ENCODE measurements at regions not wholly inside any gene's neighbourhood (a gene's known extent, or its start where the extent isn't known, plus 50 kb on each side); places are given as distances from the start of the nearest gene placed in this dataset.

DNA sequence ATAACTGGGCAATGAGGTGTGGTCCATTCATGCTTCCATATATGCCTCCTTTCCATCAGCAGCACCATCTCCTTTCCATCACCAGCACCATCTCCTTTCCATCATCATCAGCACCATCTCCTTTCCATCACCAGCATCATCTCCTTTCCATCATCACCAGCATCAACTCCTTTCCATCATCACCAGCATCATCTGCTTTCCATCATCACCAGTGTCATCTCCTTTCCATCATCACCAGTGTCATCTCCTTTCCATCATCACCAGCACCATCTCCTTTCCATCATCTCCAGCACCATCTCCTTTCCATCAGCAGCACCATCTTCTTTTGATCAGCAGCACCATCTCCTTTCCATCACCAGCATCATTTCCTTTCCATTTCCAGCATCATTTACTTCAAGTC is 297.5 kb upstream of the SPHKAP start:
- Histone ChIP-seq H3K4me3 (no peak overlapping the region), H3K4me1 (no peaks in the 10 kb centered on the region), H3K27ac (no peak overlapping the region), H3K27me3 (no peaks in the 10 kb centered on the region), H3K9me3 (no peaks in the 10 kb centered on the region), H3K36me3 (no peaks in the 10 kb centered on the region)
- intact Hi-C loops (cut with DNase I), result no loop called here
- TF ChIP-seq POLR2A (IDR thresholded peaks at IDR 0.05), result no peak
- TF ChIP-seq, protein P1, sequence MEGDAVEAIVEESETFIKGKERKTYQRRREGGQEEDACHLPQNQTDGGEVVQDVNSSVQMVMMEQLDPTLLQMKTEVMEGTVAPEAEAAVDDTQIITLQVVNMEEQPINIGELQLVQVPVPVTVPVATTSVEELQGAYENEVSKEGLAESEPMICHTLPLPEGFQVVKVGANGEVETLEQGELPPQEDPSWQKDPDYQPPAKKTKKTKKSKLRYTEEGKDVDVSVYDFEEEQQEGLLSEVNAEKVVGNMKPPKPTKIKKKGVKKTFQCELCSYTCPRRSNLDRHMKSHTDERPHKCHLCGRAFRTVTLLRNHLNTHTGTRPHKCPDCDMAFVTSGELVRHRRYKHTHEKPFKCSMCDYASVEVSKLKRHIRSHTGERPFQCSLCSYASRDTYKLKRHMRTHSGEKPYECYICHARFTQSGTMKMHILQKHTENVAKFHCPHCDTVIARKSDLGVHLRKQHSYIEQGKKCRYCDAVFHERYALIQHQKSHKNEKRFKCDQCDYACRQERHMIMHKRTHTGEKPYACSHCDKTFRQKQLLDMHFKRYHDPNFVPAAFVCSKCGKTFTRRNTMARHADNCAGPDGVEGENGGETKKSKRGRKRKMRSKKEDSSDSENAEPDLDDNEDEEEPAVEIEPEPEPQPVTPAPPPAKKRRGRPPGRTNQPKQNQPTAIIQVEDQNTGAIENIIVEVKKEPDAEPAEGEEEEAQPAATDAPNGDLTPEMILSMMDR (IDR thresholded peaks at IDR 0.05), result no peak
- TF ChIP-seq POLR2AphosphoS5 (IDR thresholded peaks at IDR 0.05; ENCODE audit: insufficient read depth in 1 of 2, low read depth in 1 of 2), result no peak
- no peak for DNase-seq (ENCODE audit: extremely low spot score in 2 of 2)

DNA sequence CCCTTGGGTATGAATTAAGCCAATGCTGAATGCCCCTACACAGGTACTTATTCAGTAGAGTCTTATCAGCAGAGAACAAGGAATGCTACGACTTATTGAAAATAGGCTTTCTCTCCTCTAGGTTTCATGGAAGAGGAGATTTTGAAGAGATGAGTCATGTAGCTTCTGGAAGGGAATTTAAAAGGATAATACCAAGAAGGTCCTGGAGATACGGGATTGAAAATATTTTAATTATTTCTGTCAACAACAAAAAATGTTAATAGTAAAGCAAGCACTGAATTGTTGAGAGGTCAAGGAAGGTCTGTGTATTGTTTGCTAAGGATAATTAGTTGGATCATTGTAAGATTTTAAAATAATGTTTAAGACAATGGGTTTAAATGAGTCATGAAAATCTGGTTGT is 293.0 kb upstream of the SPHKAP start:
- Histone ChIP-seq H3K4me3 (no peak overlapping the region), H3K36me3 (no peaks in the 10 kb centered on the region), H3K27me3 (no peaks in the 10 kb centered on the region), H3K4me1 (no peaks in the 10 kb centered on the region), H3K9me3 (no peaks in the 10 kb centered on the region), H3K27ac (no peak overlapping the region)
- no peak for DNase-seq (ENCODE audit: extremely low spot score in 2 of 2)
- no peak for TF ChIP-seq POLR2A (IDR thresholded peaks at IDR 0.05)
- TF ChIP-seq, protein P1 (IDR thresholded peaks at IDR 0.05), result no peak
- no peak for TF ChIP-seq POLR2AphosphoS5 (IDR thresholded peaks at IDR 0.05; ENCODE audit: insufficient read depth in 1 of 2, low read depth in 1 of 2)
- intact Hi-C loops (cut with DNase I), result no loop called here

DNA sequence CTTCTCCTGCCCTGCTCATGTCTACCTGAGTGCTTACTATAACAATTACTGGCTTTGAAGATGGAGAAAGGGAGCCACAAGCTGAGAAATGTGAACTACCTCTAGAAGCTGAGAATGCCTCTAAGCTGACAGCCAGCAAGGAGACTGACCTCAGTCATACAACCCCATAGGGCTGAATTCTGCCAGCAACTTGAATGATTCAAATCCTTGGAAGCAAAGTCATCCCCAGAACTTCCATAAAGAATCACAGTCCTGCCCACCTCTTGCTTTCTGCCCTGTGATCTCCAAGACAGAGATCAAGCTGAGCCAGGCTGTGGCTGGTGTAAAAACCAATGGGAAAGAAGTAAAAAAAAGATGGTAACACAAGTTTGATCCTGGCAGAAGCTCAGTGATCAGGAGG is 288.2 kb upstream of the SPHKAP start:
- H3K4me3 ChIP-seq, result no peak overlapping the region
- H3K4me1 ChIP-seq, result no peaks in the 10 kb centered on the region
- H3K27ac ChIP-seq, result no peak overlapping the region
- H3K36me3 ChIP-seq, result no peaks in the 10 kb centered on the region
- TF ChIP-seq POLR2AphosphoS5 (IDR thresholded peaks at IDR 0.05; ENCODE audit: insufficient read depth in 1 of 2, low read depth in 1 of 2), result no peak
- TF ChIP-seq, protein P1 (IDR thresholded peaks at IDR 0.05), result no peak
- no peak for TF ChIP-seq POLR2A (IDR thresholded peaks at IDR 0.05)
- no peaks in the 10 kb centered on the region for H3K9me3 ChIP-seq
- intact Hi-C loops (cut with DNase I), result no loop called here
- DNase-seq (ENCODE audit: extremely low spot score in 2 of 2), result no peak
- H3K27me3 ChIP-seq, result no peaks in the 10 kb centered on the region

DNA sequence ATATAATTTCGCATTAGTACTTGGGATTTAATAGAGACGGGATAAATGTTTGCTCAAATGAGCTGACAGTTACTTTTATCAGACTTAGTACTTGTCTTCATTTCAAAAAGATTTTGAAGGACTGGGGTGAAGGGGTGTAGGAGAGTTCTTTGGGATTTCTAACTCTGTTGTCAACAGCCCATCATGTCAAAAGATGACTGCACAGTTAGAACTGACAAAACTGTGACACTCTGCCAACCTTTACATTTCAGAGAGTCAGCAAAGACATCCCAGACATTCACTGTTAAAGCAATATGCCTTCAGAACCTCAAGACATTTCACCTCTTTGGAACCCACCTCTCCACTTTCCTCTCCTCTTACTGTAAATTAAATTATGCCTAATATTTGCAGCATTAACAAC is 285.4 kb upstream of the SPHKAP start:
- Histone ChIP-seq H3K9me3 (no peaks in the 10 kb centered on the region), H3K27ac (no peak overlapping the region), H3K27me3 (no peaks in the 10 kb centered on the region), H3K36me3 (no peaks in the 10 kb centered on the region), H3K4me3 (no peak overlapping the region), H3K4me1 (no peaks in the 10 kb centered on the region)
- intact Hi-C loops (cut with DNase I), result no loop called here
- TF ChIP-seq POLR2A (IDR thresholded peaks at IDR 0.05) (no peak), POLR2AphosphoS5 (IDR thresholded peaks at IDR 0.05; ENCODE audit: insufficient read depth in 1 of 2, low read depth in 1 of 2) (no peak)
- TF ChIP-seq, protein P1 (IDR thresholded peaks at IDR 0.05), result no peak
- no peak for DNase-seq (ENCODE audit: extremely low spot score in 2 of 2)

DNA sequence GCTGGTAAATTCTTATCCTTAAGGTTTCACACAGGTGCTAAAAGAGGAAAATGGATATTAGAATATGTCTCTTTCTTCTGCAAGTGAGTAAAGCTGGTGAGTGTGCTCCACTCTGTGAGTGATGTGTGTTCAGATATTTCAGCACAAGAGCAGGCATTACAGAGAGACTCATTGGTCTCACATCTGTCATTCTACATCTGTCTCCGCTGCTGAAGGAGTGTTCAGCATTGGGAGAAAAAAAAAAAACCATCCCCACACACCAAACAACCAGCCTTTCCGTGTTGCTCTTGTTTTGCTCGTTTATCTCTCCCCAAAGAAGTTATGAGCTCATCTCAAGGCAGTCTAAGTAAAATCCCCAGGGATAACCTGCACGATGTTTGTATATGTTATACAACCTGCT is 283.9 kb upstream of the SPHKAP start:
- intact Hi-C loops (cut with DNase I), result no loop called here

More for the DNA sequence above, 283.9 kb upstream of the SPHKAP start:
- no peaks in the 10 kb centered on the region for H3K36me3 ChIP-seq
- no peak overlapping the region for H3K27ac ChIP-seq
- H3K4me3 ChIP-seq, result no peak overlapping the region
- no peaks in the 10 kb centered on the region for H3K27me3 ChIP-seq
- no peaks in the 10 kb centered on the region for H3K4me1 ChIP-seq
- TF ChIP-seq, protein P1 (IDR thresholded peaks at IDR 0.05), result no peak
- TF ChIP-seq POLR2AphosphoS5 (IDR thresholded peaks at IDR 0.05; ENCODE audit: insufficient read depth in 1 of 2, low read depth in 1 of 2), result no peak
- TF ChIP-seq POLR2A (IDR thresholded peaks at IDR 0.05), result no peak
- no peaks in the 10 kb centered on the region for H3K9me3 ChIP-seq
- no peak for DNase-seq (ENCODE audit: extremely low spot score in 2 of 2)

Measured in vagina (tissue), 2 donors.